Neural crest cell (in vitro differentiated cells): ENCODE measurements at regions not wholly inside any gene's neighbourhood (a gene's known extent, or its start where the extent isn't known, plus 50 kb on each side); places are given as distances from the start of the nearest gene placed in this dataset.

ENCODE experiments used
- DNase-seq: peaks from one replicate; pipeline ENCODE4 v3.0.0; 2021; ENCODE audit warnings: low read depth, mixed read lengths, low spot score
- H3K27ac Mint-ChIP-seq: one replicate; pipeline ENCODE4 v1.8.0; 2021; ENCODE audit warnings: mild to moderate bottlenecking, mixed read lengths; ENCODE audit not compliant: unreplicated experiment
- H3K27me3 Mint-ChIP-seq: 2 replicates; pipeline ENCODE4 v1.8.0; 2021; ENCODE audit warnings: low read depth, mild to moderate bottlenecking, mixed read lengths
- H3K36me3 Mint-ChIP-seq: 2 replicates; pipeline ENCODE4 v1.8.0; 2021; ENCODE audit warnings: low read depth, mild to moderate bottlenecking, mixed read lengths
- H3K4me1 Mint-ChIP-seq: 2 replicates; pipeline ENCODE4 v1.8.0; 2021; ENCODE audit warnings: mixed read lengths
- H3K4me3 Mint-ChIP-seq: one replicate; pipeline ENCODE4 v1.8.0; 2021; ENCODE audit warnings: mild to moderate bottlenecking, mixed read lengths
- H3K9me3 Mint-ChIP-seq: 2 replicates; pipeline ENCODE4 v1.8.0; 2021; ENCODE audit warnings: mixed read lengths
- CTCF ChIP-seq: fragments of 200-600 bp; sonication (generic); conservative IDR thresholded peaks from 2 replicates; pipeline ENCODE4 v1.5.0; 2021; ENCODE audit warnings: antibody characterized with exemption, mild to moderate bottlenecking

DNA sequence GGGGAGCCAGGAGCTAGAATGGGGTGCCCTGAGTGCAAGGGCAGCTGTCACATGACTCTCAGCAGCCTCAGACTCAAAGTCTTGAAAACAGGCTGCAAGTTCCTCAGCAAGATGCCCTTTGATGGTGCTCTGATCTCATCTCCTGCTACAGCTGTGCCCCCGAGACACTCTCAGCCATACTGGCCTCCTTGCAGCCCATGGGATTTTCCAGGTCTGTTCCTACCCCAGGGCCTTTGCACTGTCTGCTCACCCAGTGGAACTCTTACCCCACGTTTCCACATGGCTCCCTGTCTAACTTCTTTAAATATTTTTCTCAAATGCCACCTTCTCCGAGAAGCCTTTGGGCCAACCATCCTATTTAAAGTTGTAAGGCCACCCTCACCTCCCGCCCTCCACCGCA lies 146.9 kb downstream of the C16orf95 start:
- H3K9me3 Mint-ChIP-seq, result peaks cover 6% of the 10 kb centered on the region
- no peak for TF ChIP-seq CTCF
- no peaks in the 10 kb centered on the region for H3K4me1 Mint-ChIP-seq

GRCh38 chr16:87171723-87172122 lies 145.5 kb downstream of the C16orf95 start:
- H3K36me3 Mint-ChIP-seq, result no peaks in the 10 kb centered on the region

More for the DNA sequence above, 146.9 kb downstream of the C16orf95 start:
- no peak for DNase-seq
- Mint-ChIP-seq H3K27ac (no peak overlapping the region), H3K4me3 (no peak overlapping the region), H3K27me3 (no peaks in the 10 kb centered on the region), H3K36me3 (no peaks in the 10 kb centered on the region)

DNA sequence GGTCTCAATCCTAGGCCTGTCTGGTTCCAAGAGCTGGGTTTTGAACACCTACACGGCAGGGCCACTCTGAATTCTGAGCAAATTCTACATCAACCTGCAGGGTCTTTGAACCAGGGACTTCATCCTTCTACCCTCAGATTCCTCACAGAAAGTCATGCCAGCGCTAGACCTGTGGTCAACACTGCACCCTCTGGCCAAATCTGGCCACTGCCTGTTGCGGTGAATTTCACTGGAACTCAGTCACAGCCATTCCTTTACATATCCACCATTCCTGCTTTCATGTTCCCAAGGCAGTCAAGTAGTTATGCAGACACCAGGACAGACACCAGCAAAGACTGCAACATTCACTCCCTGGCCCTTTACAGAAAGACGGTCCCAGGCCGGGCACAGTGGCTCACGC lies 144.6 kb downstream of the C16orf95 start:
- Mint-ChIP-seq H3K4me1 (peaks cover 6% of the 10 kb centered on the region), H3K27ac (no peak overlapping the region), H3K27me3 (peaks cover 3% of the 10 kb centered on the region), H3K4me3 (no peak overlapping the region), H3K9me3 (peaks cover 3% of the 10 kb centered on the region), H3K36me3 (no peaks in the 10 kb centered on the region)
- no peak for DNase-seq
- TF ChIP-seq CTCF, result no peak

More at GRCh38 chr16:87171723-87172122, 145.5 kb downstream of the C16orf95 start:
- Mint-ChIP-seq H3K27ac (no peak overlapping the region), H3K9me3 (peaks cover 6% of the 10 kb centered on the region), H3K27me3 (no peaks in the 10 kb centered on the region), H3K4me1 (no peaks in the 10 kb centered on the region), H3K4me3 (no peak overlapping the region)
- no peak for DNase-seq
- TF ChIP-seq CTCF, result no peak

- peaks cover 13% of the 10 kb centered on the region for H3K4me1 Mint-ChIP-seq
- H3K4me3 Mint-ChIP-seq, result no peak overlapping the region
- H3K36me3 Mint-ChIP-seq, result no peaks in the 10 kb centered on the region
- TF ChIP-seq CTCF, result no peak
- H3K27ac Mint-ChIP-seq, result no peak overlapping the region
- peaks cover 8% of the 10 kb centered on the region for H3K27me3 Mint-ChIP-seq
- DNase-seq, result no peak
- no peaks in the 10 kb centered on the region for H3K9me3 Mint-ChIP-seq
These were observed 143.8 kb downstream of the C16orf95 start for GRCh38 chr16:87173294-87173893.

- Mint-ChIP-seq H3K4me1 (peaks cover 13% of the 10 kb centered on the region), H3K36me3 (no peaks in the 10 kb centered on the region), H3K27me3 (peaks cover 8% of the 10 kb centered on the region), H3K27ac (peak overlapping the region; percentile 83), H3K4me3 (no peak overlapping the region), H3K9me3 (no peaks in the 10 kb centered on the region)
- DNase-seq, result no peak
- TF ChIP-seq CTCF, result no peak
These were observed 143.1 kb downstream of the C16orf95 start for GRCh38 chr16:87174061-87174460.
